Gastroesophageal sphincter (tissue), 4 donors: ENCODE measurements at regions not wholly inside any gene's neighbourhood (a gene's known extent, or its start where the extent isn't known, plus 50 kb on each side); places are given as distances from the start of the nearest gene placed in this dataset.

Experiments
- ATAC-seq: fragments of 150-250 bp; one replicate; pipeline ENCODE4 v1.9.1; 2016; ENCODE audit warnings: mild to moderate bottlenecking, moderate library complexity
- H3K27ac ChIP-seq, 4 donors: fragments of 200-600 bp; sonication (generic) in 3 of 4; 1 replicate in 3 of 4; 2 replicates in 1 of 4; pipeline ENCODE4 v1.5.1; 2016 to 2019
- H3K27me3 ChIP-seq: fragments of 200-600 bp; sonication (generic); one replicate; pipeline ENCODE4 v1.5.1; 2019
- H3K36me3 ChIP-seq, 2 donors: fragments of 200-600 bp; sonication (generic); one replicate each; pipeline ENCODE4 v1.5.1; 2019; ENCODE audit warnings: control low read depth in 1 of 2
- H3K4me1 ChIP-seq, 3 donors: fragments of 200-600 bp; sonication (generic); 1 replicate in 2 of 3; 2 replicates in 1 of 3; pipeline ENCODE4 v1.5.1; 2016 to 2019; ENCODE audit warnings: control low read depth in 2 of 3
- H3K4me3 ChIP-seq, 2 donors: fragments of 200-600 bp; sonication (generic); one replicate each; pipeline ENCODE4 v1.5.1; 2019; ENCODE audit warnings: mild to moderate bottlenecking in 1 of 2, moderate library complexity in 1 of 2
- H3K9me3 ChIP-seq, 3 donors: fragments of 200-600 bp; sonication (generic); one replicate each; pipeline ENCODE4 v1.5.1; 2017 to 2019; ENCODE audit warnings: control low read depth in 2 of 3
- EP300 ChIP-seq: sonication (generic); formaldehyde crosslinking; IDR thresholded peaks from one replicate; pipeline ENCODE4 v1.6.1; 2017; ENCODE audit warnings: antibody characterized with exemption, mild to moderate bottlenecking
- POLR2A ChIP-seq, 2 donors: fragments of 450-650 bp; IDR thresholded peaks; one replicate each; pipeline ENCODE4 v1.6.1; 2017; ENCODE audit warnings: antibody characterized with exemption in 2 of 2, mild to moderate bottlenecking in 2 of 2, moderate library complexity in 1 of 2
- POLR2AphosphoS5 ChIP-seq: sonication (generic); formaldehyde crosslinking; IDR thresholded peaks from one replicate; pipeline ENCODE4 v1.6.1; 2017; ENCODE audit warnings: antibody characterized with exemption
- WGBS, 2 donors: methylation state at CpG; one replicate each; pipeline ENCODE4 v1.1.5; 2018; ENCODE audit warnings: low coverage in 1 of 2; 5-methylcytosine and 5-hydroxymethylcytosine counted together
- TF ChIP-seq, protein P1 (sequence below), 4 experiments: fragments of 200-600 bp in 2 of 4; fragments of 450-650 bp in 2 of 4; sonication (generic) in 1 of 4; IDR thresholded peaks; one replicate each; pipeline ENCODE4 v1.5.1; 2017 to 2019; ENCODE audit warnings: antibody characterized with exemption in 4 of 4, mild to moderate bottlenecking in 2 of 4, moderate library complexity in 2 of 4

DNA sequence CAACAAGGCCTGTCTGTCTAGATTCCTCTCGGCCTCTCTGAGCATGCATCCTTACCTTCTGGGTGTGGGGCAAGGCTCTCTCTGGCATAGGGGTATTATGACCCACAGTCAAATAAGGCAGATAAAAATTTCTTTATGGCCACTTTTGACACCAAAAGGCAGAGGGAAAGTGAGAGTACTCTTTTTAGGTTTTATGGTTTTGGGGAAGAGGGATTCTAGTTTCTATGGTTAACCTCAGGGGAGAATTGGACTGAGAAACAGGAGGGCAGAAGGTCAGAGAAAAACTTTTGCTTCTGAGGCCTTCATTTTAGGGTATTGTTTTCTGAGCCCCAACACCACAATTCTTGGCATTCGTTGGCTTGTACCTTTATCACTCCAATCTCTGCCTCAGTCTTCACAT lies 70.0 kb upstream of the CCDC54 start:
- Histone ChIP-seq H3K27ac (no peak overlapping the region), H3K9me3 (no peaks in the 10 kb centered on the region), H3K36me3 (no peaks in the 10 kb centered on the region), H3K4me3 (no peak overlapping the region), H3K27me3 (no peaks in the 10 kb centered on the region), H3K4me1 (no peaks in the 10 kb centered on the region)
- WGBS, 2 donors: 90 to 95% methylated on average over 2 of the region's 2 CpGs
- no peak for ATAC-seq
- TF ChIP-seq POLR2AphosphoS5 (no peak), POLR2A (IDR thresholded peaks at IDR 0.05) (no peak), EP300 (no peak)
- TF ChIP-seq, protein P1, sequence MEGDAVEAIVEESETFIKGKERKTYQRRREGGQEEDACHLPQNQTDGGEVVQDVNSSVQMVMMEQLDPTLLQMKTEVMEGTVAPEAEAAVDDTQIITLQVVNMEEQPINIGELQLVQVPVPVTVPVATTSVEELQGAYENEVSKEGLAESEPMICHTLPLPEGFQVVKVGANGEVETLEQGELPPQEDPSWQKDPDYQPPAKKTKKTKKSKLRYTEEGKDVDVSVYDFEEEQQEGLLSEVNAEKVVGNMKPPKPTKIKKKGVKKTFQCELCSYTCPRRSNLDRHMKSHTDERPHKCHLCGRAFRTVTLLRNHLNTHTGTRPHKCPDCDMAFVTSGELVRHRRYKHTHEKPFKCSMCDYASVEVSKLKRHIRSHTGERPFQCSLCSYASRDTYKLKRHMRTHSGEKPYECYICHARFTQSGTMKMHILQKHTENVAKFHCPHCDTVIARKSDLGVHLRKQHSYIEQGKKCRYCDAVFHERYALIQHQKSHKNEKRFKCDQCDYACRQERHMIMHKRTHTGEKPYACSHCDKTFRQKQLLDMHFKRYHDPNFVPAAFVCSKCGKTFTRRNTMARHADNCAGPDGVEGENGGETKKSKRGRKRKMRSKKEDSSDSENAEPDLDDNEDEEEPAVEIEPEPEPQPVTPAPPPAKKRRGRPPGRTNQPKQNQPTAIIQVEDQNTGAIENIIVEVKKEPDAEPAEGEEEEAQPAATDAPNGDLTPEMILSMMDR (IDR thresholded peaks at IDR 0.05): no peak

DNA sequence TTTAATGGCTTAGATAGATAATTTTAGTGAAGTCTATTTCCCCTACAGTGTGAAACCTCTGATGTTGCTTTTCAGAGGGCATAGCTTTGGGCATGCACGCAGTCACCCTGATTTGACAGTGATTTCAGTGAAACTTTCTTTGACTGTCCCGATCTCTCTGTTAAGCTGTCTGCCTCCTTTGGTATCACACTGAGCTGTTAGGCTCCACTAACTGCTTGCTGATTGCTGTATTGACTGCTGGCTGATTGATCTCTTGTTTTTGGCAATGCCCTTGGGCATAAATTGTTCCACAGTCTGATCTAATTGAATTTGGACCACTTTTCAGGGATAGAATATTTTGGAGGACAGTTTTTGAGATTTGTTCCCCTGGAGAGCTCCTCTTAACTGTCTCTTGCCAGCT lies 68.5 kb upstream of the CCDC54 start:
- Histone ChIP-seq H3K36me3 (no peaks in the 10 kb centered on the region), H3K27ac (no peak overlapping the region), H3K9me3 (no peaks in the 10 kb centered on the region), H3K27me3 (no peaks in the 10 kb centered on the region), H3K4me3 (no peak overlapping the region), H3K4me1 (no peaks in the 10 kb centered on the region)
- TF ChIP-seq, protein P1 (IDR thresholded peaks at IDR 0.05): no peak
- TF ChIP-seq POLR2A (IDR thresholded peaks at IDR 0.05) (no peak), EP300 (no peak), POLR2AphosphoS5 (no peak)
- 0 to 43% methylated on average over 1 to 2 of the region's 2 CpGs for WGBS, 2 donors
- no peak for ATAC-seq

DNA sequence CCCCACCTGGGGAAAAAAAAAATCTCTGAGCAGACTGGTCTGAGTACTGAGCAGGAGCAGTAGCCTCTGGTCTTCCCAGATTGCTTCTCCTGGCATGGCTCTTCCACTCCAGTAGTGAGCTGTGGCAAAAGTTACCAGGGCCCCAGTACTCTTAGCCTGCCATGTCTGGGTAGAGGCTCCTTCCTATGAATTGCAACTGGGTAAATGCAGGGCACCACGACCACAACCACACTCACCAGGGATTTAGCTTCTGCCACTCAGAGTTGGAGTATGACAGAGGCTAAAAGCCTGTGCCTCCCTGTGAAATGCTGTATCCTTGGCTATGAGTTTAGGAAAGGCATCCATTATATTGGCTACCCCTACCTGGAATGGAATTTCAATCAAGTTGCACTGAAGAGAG lies 67.9 kb upstream of the CCDC54 start:
- no peak overlapping the region for H3K27ac ChIP-seq
- TF ChIP-seq EP300 (no peak), POLR2AphosphoS5 (no peak), POLR2A (IDR thresholded peaks at IDR 0.05) (no peak)
- TF ChIP-seq, protein P1 (IDR thresholded peaks at IDR 0.05): no peak
- no peaks in the 10 kb centered on the region for H3K27me3 ChIP-seq
- no peaks in the 10 kb centered on the region for H3K4me1 ChIP-seq
- H3K4me3 ChIP-seq: no peak overlapping the region
- H3K36me3 ChIP-seq: no peaks in the 10 kb centered on the region
- ATAC-seq: no peak
- no peaks in the 10 kb centered on the region for H3K9me3 ChIP-seq
- WGBS, 2 donors: no CpG with 5 or more reads among the region's 1 CpG

DNA sequence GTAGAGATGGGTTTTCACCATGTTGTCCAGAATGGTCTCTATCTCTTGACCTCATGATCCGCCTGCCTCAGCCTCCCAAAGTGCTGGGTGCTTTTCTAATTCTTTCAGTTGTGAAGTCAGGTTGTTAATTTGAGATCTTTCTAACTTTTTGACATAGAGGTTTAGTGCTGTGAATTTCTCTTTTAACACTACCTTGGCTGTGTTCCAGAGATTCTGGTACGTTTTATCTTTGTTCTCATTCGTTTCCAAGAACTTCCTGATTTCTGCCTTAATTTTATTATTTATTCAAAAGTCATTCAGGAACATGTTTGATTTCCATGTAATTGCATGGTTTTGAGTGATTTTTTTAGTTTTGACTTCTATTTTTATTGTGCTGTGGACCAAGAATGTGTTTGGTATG lies 63.5 kb upstream of the CCDC54 start:
- H3K27ac ChIP-seq: no peak overlapping the region
- ATAC-seq: no peak
- H3K36me3 ChIP-seq: no peaks in the 10 kb centered on the region
- no peaks in the 10 kb centered on the region for H3K4me1 ChIP-seq
- 33 to 44% methylated on average over 3 of the region's 3 CpGs for WGBS, 2 donors
- no peaks in the 10 kb centered on the region for H3K9me3 ChIP-seq
- TF ChIP-seq, protein P1 (IDR thresholded peaks at IDR 0.05): no peak
- no peaks in the 10 kb centered on the region for H3K27me3 ChIP-seq
- H3K4me3 ChIP-seq: no peak overlapping the region

DNA sequence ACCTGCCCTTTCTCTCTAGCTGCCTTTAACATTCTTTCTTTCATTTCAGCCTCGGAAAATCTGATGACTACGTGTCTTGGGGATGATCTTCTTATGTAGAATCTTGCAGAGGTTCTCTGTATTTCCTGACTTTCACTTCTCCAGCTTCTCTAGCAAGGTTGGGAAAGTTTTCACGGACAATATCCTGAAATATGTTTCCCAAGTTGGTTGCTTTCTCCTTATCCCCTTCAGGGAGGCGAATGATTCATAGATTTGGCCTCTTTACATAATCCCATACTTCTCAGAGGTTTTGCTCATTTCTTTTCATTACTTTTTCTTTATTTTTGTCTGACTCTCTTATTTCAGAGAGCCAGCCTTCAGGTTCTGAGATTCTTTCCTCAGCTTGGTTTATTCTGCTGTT lies 62.1 kb upstream of the CCDC54 start:
- no peak overlapping the region for H3K27ac ChIP-seq
- no peak for TF ChIP-seq EP300
- TF ChIP-seq POLR2AphosphoS5: no peak
- no peak for TF ChIP-seq POLR2A (IDR thresholded peaks at IDR 0.05)
- TF ChIP-seq, protein P1 (IDR thresholded peaks at IDR 0.05): no peak
- 67 to 90% methylated on average over 4 of the region's 4 CpGs for WGBS, 2 donors

More for the DNA sequence above, 62.1 kb upstream of the CCDC54 start:
- Histone ChIP-seq H3K27me3 (no peaks in the 10 kb centered on the region), H3K36me3 (no peaks in the 10 kb centered on the region), H3K4me3 (no peak overlapping the region), H3K4me1 (no peaks in the 10 kb centered on the region), H3K9me3 (no peaks in the 10 kb centered on the region)
- no peak for ATAC-seq
